Activated CD4-positive, alpha-beta T cell treated with anti-CD3 and anti-CD28 coated beads, Interleukin-2, amount 10 ng/mL, durations not matched to agents 7 days and 5 days (primary cell): ENCODE measurements at regions not wholly inside any gene's neighbourhood (a gene's known extent, or its start where the extent isn't known, plus 50 kb on each side); places are given as distances from the start of the nearest gene placed in this dataset.

ENCODE experiments used
- CTCF ChIA-PET: fragments of 350-600 bp; sonication (Branson Sonifier 250); formaldehyde crosslinking; loops from one replicate; lab custom pipeline; 2021; ENCODE audit warnings: antibody characterized with exemption; lab: Charles Lee
- POLR2A ChIA-PET: fragments of 350-600 bp; sonication (Branson Sonifier 250); formaldehyde crosslinking; loops from one replicate; lab custom pipeline; 2021; ENCODE audit warnings: antibody characterized with exemption; lab: Charles Lee
- DNase-seq: peaks from one replicate; pipeline ENCODE4 v3.0.0-alpha.2; 2020
- H3K27ac Mint-ChIP-seq: one replicate; pipeline ENCODE4 v1.8.0; 2021; ENCODE audit warnings: mild to moderate bottlenecking, moderate library complexity, mixed read lengths
- H3K27me3 Mint-ChIP-seq: one replicate; pipeline ENCODE4 v1.8.0; 2021; ENCODE audit warnings: mixed read lengths
- H3K36me3 Mint-ChIP-seq: one replicate; pipeline ENCODE4 v1.8.0; 2021; ENCODE audit warnings: low read depth, mixed read lengths
- H3K4me1 Mint-ChIP-seq: one replicate; pipeline ENCODE4 v1.8.0; 2021; ENCODE audit warnings: mixed read lengths
- H3K4me3 Mint-ChIP-seq: one replicate; pipeline ENCODE4 v1.8.0; 2021; ENCODE audit warnings: mild to moderate bottlenecking, moderate library complexity, mixed read lengths
- H3K9me3 Mint-ChIP-seq: one replicate; pipeline ENCODE4 v1.8.0; 2021; ENCODE audit warnings: mixed read lengths

GRCh38 chr2:144317071-144317738 is 202.7 kb downstream of the ZEB2 start:
- Mint-ChIP-seq H3K4me1 (peaks cover 20% of the 10 kb centered on the region), H3K27ac (no peak overlapping the region), H3K36me3 (peaks cover 26% of the 10 kb centered on the region), H3K9me3 (peaks cover 26% of the 10 kb centered on the region), H3K4me3 (no peak overlapping the region), H3K27me3 (no peaks in the 10 kb centered on the region)
- ChIA-PET POLR2A (interaction anchor here (0.6 kb wide), 1 partner anchor 16 kb away, joined by 3 read pairs; no protein-coding TSS in a partner anchor), CTCF (interaction anchor here (1.0 to 1.2 kb wide), 3 partner anchors 11 to 83 kb away, joined by 3 to 4 read pairs (median 3); no protein-coding TSS in a partner anchor)
- no peak for DNase-seq

- H3K9me3 Mint-ChIP-seq = peaks cover 30% of the 10 kb centered on the region
- POLR2A ChIA-PET = no interaction called here
- DNase-seq = no peak
- no peak overlapping the region for H3K4me3 Mint-ChIP-seq
- peaks cover 34% of the 10 kb centered on the region for H3K36me3 Mint-ChIP-seq
- CTCF ChIA-PET = interaction anchor here (0.7 to 2.1 kb wide), 5 partner anchors 8 to 60 kb away, joined by 3 to 9 read pairs (median 5); no protein-coding TSS in a partner anchor
- no peak overlapping the region for H3K27ac Mint-ChIP-seq
- H3K27me3 Mint-ChIP-seq = no peaks in the 10 kb centered on the region
- H3K4me1 Mint-ChIP-seq = peaks cover 18% of the 10 kb centered on the region
Observed at GRCh38 chr2:144310889-144311608, 208.9 kb downstream of the ZEB2 start.

GRCh38 chr2:144310484-144310883 is 209.4 kb downstream of the ZEB2 start:
- Mint-ChIP-seq H3K4me1 (peaks cover 18% of the 10 kb centered on the region), H3K27me3 (no peaks in the 10 kb centered on the region), H3K4me3 (no peak overlapping the region), H3K27ac (no peak overlapping the region), H3K36me3 (peaks cover 34% of the 10 kb centered on the region), H3K9me3 (peaks cover 28% of the 10 kb centered on the region)
- CTCF ChIA-PET = interaction anchor here (0.7 to 2.1 kb wide), 4 partner anchors 9 to 60 kb away, joined by 3 to 9 read pairs (median 6); no protein-coding TSS in a partner anchor
- POLR2A ChIA-PET = no interaction called here
- no peak for DNase-seq

- DNase-seq = no peak
- Mint-ChIP-seq H3K4me1 (peaks cover 21% of the 10 kb centered on the region), H3K36me3 (peaks cover 25% of the 10 kb centered on the region), H3K27ac (no peak overlapping the region), H3K4me3 (no peak overlapping the region), H3K9me3 (peaks cover 20% of the 10 kb centered on the region), H3K27me3 (no peaks in the 10 kb centered on the region)
- ChIA-PET CTCF (no interaction called here), POLR2A (no interaction called here)
Observed at GRCh38 chr2:144307711-144308110, 212.2 kb downstream of the ZEB2 start.

- DNase-seq = no peak
- Mint-ChIP-seq H3K27ac (no peak overlapping the region), H3K36me3 (peaks cover 9% of the 10 kb centered on the region), H3K27me3 (no peaks in the 10 kb centered on the region), H3K4me1 (peaks cover 5% of the 10 kb centered on the region), H3K4me3 (no peak overlapping the region), H3K9me3 (peaks cover 10% of the 10 kb centered on the region)
- ChIA-PET POLR2A (no interaction called here), CTCF (interaction anchor here (1.1 kb wide), 1 partner anchor 10 kb away, joined by 3 read pairs; no protein-coding TSS in a partner anchor)
Observed at GRCh38 chr2:144304202-144304601, 215.7 kb downstream of the ZEB2 start.

GRCh38 chr2:144300632-144301031 is 219.3 kb downstream of the ZEB2 start:
- Mint-ChIP-seq H3K9me3 (peaks cover 3% of the 10 kb centered on the region), H3K27ac (no peak overlapping the region), H3K36me3 (peaks cover 5% of the 10 kb centered on the region), H3K4me1 (peaks cover 3% of the 10 kb centered on the region), H3K4me3 (no peak overlapping the region), H3K27me3 (no peaks in the 10 kb centered on the region)
- POLR2A ChIA-PET = no interaction called here
- DNase-seq = no peak
- CTCF ChIA-PET = interaction anchor here (1.0 to 1.7 kb wide), 4 partner anchors 9 to 30 kb away, joined by 3 to 9 read pairs (median 3); no protein-coding TSS in a partner anchor

- CTCF ChIA-PET = interaction anchor here (1.0 kb wide), 1 partner anchor 10 kb away, joined by 3 read pairs; no protein-coding TSS in a partner anchor
- POLR2A ChIA-PET = no interaction called here
- no peaks in the 10 kb centered on the region for H3K36me3 Mint-ChIP-seq
- no peak overlapping the region for H3K4me3 Mint-ChIP-seq
- no peak overlapping the region for H3K27ac Mint-ChIP-seq
- no peak for DNase-seq
- no peaks in the 10 kb centered on the region for H3K4me1 Mint-ChIP-seq
- H3K27me3 Mint-ChIP-seq = no peaks in the 10 kb centered on the region
- peaks cover 8% of the 10 kb centered on the region for H3K9me3 Mint-ChIP-seq
Observed at GRCh38 chr2:144290276-144290675, 229.6 kb downstream of the ZEB2 start.

GRCh38 chr2:144288438-144288837 is 231.5 kb downstream of the ZEB2 start:
- DNase-seq = no peak
- Mint-ChIP-seq H3K9me3 (peaks cover 8% of the 10 kb centered on the region), H3K36me3 (no peaks in the 10 kb centered on the region), H3K27ac (no peak overlapping the region), H3K4me3 (no peak overlapping the region), H3K4me1 (no peaks in the 10 kb centered on the region), H3K27me3 (no peaks in the 10 kb centered on the region)
- ChIA-PET CTCF (no interaction called here), POLR2A (no interaction called here)

GRCh38 chr2:144285324-144285723 is 234.6 kb downstream of the ZEB2 start:
- H3K9me3 Mint-ChIP-seq = peaks cover 6% of the 10 kb centered on the region
- no peaks in the 10 kb centered on the region for H3K27me3 Mint-ChIP-seq
- no peaks in the 10 kb centered on the region for H3K4me1 Mint-ChIP-seq
- H3K4me3 Mint-ChIP-seq = no peak overlapping the region
- DNase-seq = no peak
- H3K36me3 Mint-ChIP-seq = no peaks in the 10 kb centered on the region
- ChIA-PET POLR2A (no interaction called here), CTCF (interaction anchor here (0.9 to 1.6 kb wide), 3 partner anchors 9 to 317 kb away, joined by 3 to 5 read pairs (median 4); no protein-coding TSS in a partner anchor)
- no peak overlapping the region for H3K27ac Mint-ChIP-seq

GRCh38 chr2:144281476-144281875 is 238.4 kb downstream of the ZEB2 start:
- ChIA-PET POLR2A (no interaction called here), CTCF (no interaction called here)
- no peak overlapping the region for H3K4me3 Mint-ChIP-seq
- DNase-seq = no peak
- H3K4me1 Mint-ChIP-seq = no peaks in the 10 kb centered on the region
- H3K27me3 Mint-ChIP-seq = no peaks in the 10 kb centered on the region
- H3K36me3 Mint-ChIP-seq = no peaks in the 10 kb centered on the region
- H3K27ac Mint-ChIP-seq = no peak overlapping the region
- H3K9me3 Mint-ChIP-seq = no peaks in the 10 kb centered on the region

- Mint-ChIP-seq H3K27ac (no peak overlapping the region), H3K4me1 (no peaks in the 10 kb centered on the region), H3K36me3 (no peaks in the 10 kb centered on the region), H3K4me3 (no peak overlapping the region), H3K9me3 (no peaks in the 10 kb centered on the region), H3K27me3 (no peaks in the 10 kb centered on the region)
- ChIA-PET POLR2A (no interaction called here), CTCF (interaction anchor here (0.7 kb wide), 1 partner anchor 45 kb away, joined by 3 read pairs; no protein-coding TSS in a partner anchor)
- DNase-seq = no peak
Observed at GRCh38 chr2:144280009-144280408, 239.9 kb downstream of the ZEB2 start.

GRCh38 chr2:144279165-144279564 is 240.8 kb downstream of the ZEB2 start:
- no peaks in the 10 kb centered on the region for H3K4me1 Mint-ChIP-seq
- H3K9me3 Mint-ChIP-seq = no peaks in the 10 kb centered on the region
- ChIA-PET POLR2A (no interaction called here), CTCF (interaction anchor here (1.3 kb wide), 1 partner anchor 13 kb away, joined by 4 read pairs; no protein-coding TSS in a partner anchor)
- H3K36me3 Mint-ChIP-seq = no peaks in the 10 kb centered on the region
- H3K27ac Mint-ChIP-seq = no peak overlapping the region
- DNase-seq = no peak
- H3K27me3 Mint-ChIP-seq = no peaks in the 10 kb centered on the region
- H3K4me3 Mint-ChIP-seq = no peak overlapping the region
